ENCODE measurements at regions not wholly inside any gene's neighbourhood (a gene's known extent, or its start where the extent isn't known, plus 50 kb on each side); places are given as distances from the start of the nearest gene placed in this dataset.

- DNase-seq (no peak), ATAC-seq (no peak)
- H3K4me1 ChIP-seq: no peaks in the 10 kb centered on the region
- H3K36me3 ChIP-seq (replicated peaks in 1 of 2; ENCODE audit: insufficient read depth in 1 of 2, low read depth in 2 of 2): no peaks in the 10 kb centered on the region
- WGBS, 2 donors: 58 to 59% methylated on average over 2 of the region's 2 CpGs
- intact Hi-C loops (cut with DNase I): no loop called here
- H3K27ac ChIP-seq: no peak overlapping the region
- no peaks in the 10 kb centered on the region for H3K27me3 ChIP-seq
- no peaks in the 10 kb centered on the region for H3K9me3 ChIP-seq
- TF ChIP-seq CTCF (IDR thresholded peaks at IDR 0.05): no peak
- no peak for TF ChIP-seq POLR2A (IDR thresholded peaks at IDR 0.05)
- H3K4me3 ChIP-seq: no peak overlapping the region
Observed at GRCh38 chr5:30749971-30750370, 443.5 kb upstream of the CDH6 start.

DNA sequence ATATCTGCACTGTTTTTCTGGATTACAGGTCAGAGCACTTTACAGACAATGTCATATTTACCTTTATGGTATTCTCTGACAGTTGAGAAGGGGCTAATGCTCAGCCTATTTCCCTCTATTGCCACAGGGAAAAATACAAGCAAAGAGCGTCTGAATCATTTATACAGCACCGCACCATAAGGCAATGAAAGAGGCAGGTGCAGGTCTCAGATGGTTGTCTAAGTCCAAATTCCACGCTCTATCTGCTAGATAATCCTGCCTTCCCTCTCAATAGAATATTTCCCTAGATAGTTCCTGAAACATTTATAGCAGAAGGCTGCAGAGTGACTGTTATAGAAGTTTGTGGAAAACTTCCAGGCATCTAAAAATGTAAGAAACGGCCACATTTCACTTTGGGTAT is 446.1 kb upstream of the CDH6 start:
- ATAC-seq: no peak
- intact Hi-C loops (cut with DNase I): no loop called here
- no peaks in the 10 kb centered on the region for H3K27me3 ChIP-seq
- H3K36me3 ChIP-seq (replicated peaks in 1 of 2; ENCODE audit: insufficient read depth in 1 of 2, low read depth in 2 of 2): no peaks in the 10 kb centered on the region
- no peak overlapping the region for H3K27ac ChIP-seq
- H3K4me3 ChIP-seq: no peak overlapping the region
- H3K9me3 ChIP-seq: no peaks in the 10 kb centered on the region
- 57 to 76% methylated on average over 4 of the region's 4 CpGs for WGBS, 2 donors
- H3K4me1 ChIP-seq: no peaks in the 10 kb centered on the region
- TF ChIP-seq POLR2A (IDR thresholded peaks at IDR 0.05) (no peak), CTCF (IDR thresholded peaks at IDR 0.05) (no peak)
- no peak for DNase-seq

- H3K27ac ChIP-seq: no peak overlapping the region
- H3K4me1 ChIP-seq: no peaks in the 10 kb centered on the region
- intact Hi-C loops (cut with DNase I): no loop called here
- no peaks in the 10 kb centered on the region for H3K27me3 ChIP-seq
- no peak for DNase-seq
- H3K9me3 ChIP-seq: no peaks in the 10 kb centered on the region
- TF ChIP-seq POLR2A (IDR thresholded peaks at IDR 0.05) (no peak), CTCF (IDR thresholded peaks at IDR 0.05) (no peak)
- ATAC-seq: no peak
- no peak overlapping the region for H3K4me3 ChIP-seq
- H3K36me3 ChIP-seq (replicated peaks in 1 of 2; ENCODE audit: insufficient read depth in 1 of 2, low read depth in 2 of 2): no peaks in the 10 kb centered on the region
Observed at GRCh38 chr5:30736669-30737068, 456.8 kb upstream of the CDH6 start.

GRCh38 chr5:30734118-30734517 is 459.4 kb upstream of the CDH6 start:
- TF ChIP-seq POLR2A (IDR thresholded peaks at IDR 0.05): no peak
- intact Hi-C loops (cut with DNase I): no loop called here

GRCh38 chr5:30725073-30725472 is 468.4 kb upstream of the CDH6 start:
- no peak for TF ChIP-seq CTCF (IDR thresholded peaks at IDR 0.05)
- TF ChIP-seq POLR2A (IDR thresholded peaks at IDR 0.05): no peak
- no peaks in the 10 kb centered on the region for H3K27me3 ChIP-seq
- H3K9me3 ChIP-seq: no peaks in the 10 kb centered on the region
- WGBS, 2 donors: 40 to 46% methylated on average over 1 of the region's 1 CpG
- no peak overlapping the region for H3K4me3 ChIP-seq
- DNase-seq: no peak
- H3K36me3 ChIP-seq (replicated peaks in 1 of 2; ENCODE audit: insufficient read depth in 1 of 2, low read depth in 2 of 2): no peaks in the 10 kb centered on the region
- no peak overlapping the region for H3K27ac ChIP-seq
- no peaks in the 10 kb centered on the region for H3K4me1 ChIP-seq
- no peak for ATAC-seq
- intact Hi-C loops (cut with DNase I): no loop called here

More at GRCh38 chr5:30734118-30734517, 459.4 kb upstream of the CDH6 start:
- no peaks in the 10 kb centered on the region for H3K9me3 ChIP-seq
- ATAC-seq: no peak
- no peaks in the 10 kb centered on the region for H3K27me3 ChIP-seq
- no peaks in the 10 kb centered on the region for H3K36me3 ChIP-seq (replicated peaks in 1 of 2; ENCODE audit: insufficient read depth in 1 of 2, low read depth in 2 of 2)
- H3K27ac ChIP-seq: no peak overlapping the region
- no peak for DNase-seq
- no peaks in the 10 kb centered on the region for H3K4me1 ChIP-seq
- WGBS, 2 donors: 57 to 66% methylated on average over 4 of the region's 4 CpGs
- H3K4me3 ChIP-seq: no peak overlapping the region

Data from body of pancreas (tissue), 4 donors.